ENCODE measurements at regions not wholly inside any gene's neighbourhood (a gene's known extent, or its start where the extent isn't known, plus 50 kb on each side); places are given as distances from the start of the nearest gene placed in this dataset.
A peak's percentile ranks its signal among the peaks of the same experiment; 100 is the strongest.

GRCh38 chr12:77308056-77308455 lies 242.7 kb upstream of the E2F7 start:
- no peak for DNase-seq (ENCODE audit: low read depth in 2 of 2)

GRCh38 chr12:77300811-77301210 lies 235.4 kb upstream of the E2F7 start:
- TF ChIP-seq CTCF (IDR thresholded peaks at IDR 0.05; ENCODE audit: low read depth, low read length), result no peak
- H3K4me3 ChIP-seq (replicated peaks in 1 of 2; ENCODE audit: low read depth in 2 of 2, low read length in 2 of 2), result no peak overlapping the region
- DNase-seq (ENCODE audit: low read depth in 2 of 2), result no peak

More at GRCh38 chr12:77308056-77308455, 242.7 kb upstream of the E2F7 start:
- TF ChIP-seq CTCF (IDR thresholded peaks at IDR 0.05; ENCODE audit: low read depth, low read length), result no peak
- H3K4me3 ChIP-seq (replicated peaks in 1 of 2; ENCODE audit: low read depth in 2 of 2, low read length in 2 of 2), result no peak overlapping the region

GRCh38 chr12:77299910-77300669 lies 234.7 kb upstream of the E2F7 start:
- peak; percentile 54 to 80 for DNase-seq (ENCODE audit: low read depth in 2 of 2)
- no peak overlapping the region for H3K4me3 ChIP-seq (replicated peaks in 1 of 2; ENCODE audit: low read depth in 2 of 2, low read length in 2 of 2)
- no peak for TF ChIP-seq CTCF (IDR thresholded peaks at IDR 0.05; ENCODE audit: low read depth, low read length)

- peak in 1 of 2 donors; percentile 11 for DNase-seq (ENCODE audit: low read depth in 2 of 2)
- no peak overlapping the region for H3K4me3 ChIP-seq (replicated peaks in 1 of 2; ENCODE audit: low read depth in 2 of 2, low read length in 2 of 2)
- TF ChIP-seq CTCF (IDR thresholded peaks at IDR 0.05; ENCODE audit: low read depth, low read length), result no peak
Observed at GRCh38 chr12:77299001-77299400, 233.6 kb upstream of the E2F7 start.

GRCh38 chr12:77294016-77294415 lies 228.6 kb upstream of the E2F7 start:
- peak in 1 of 2 donors; percentile 50 for DNase-seq (ENCODE audit: low read depth in 2 of 2)
- no peak for TF ChIP-seq CTCF (IDR thresholded peaks at IDR 0.05; ENCODE audit: low read depth, low read length)
- H3K4me3 ChIP-seq (replicated peaks in 1 of 2; ENCODE audit: low read depth in 2 of 2, low read length in 2 of 2), result no peak overlapping the region

- no peak for DNase-seq (ENCODE audit: low read depth in 2 of 2)
- H3K4me3 ChIP-seq (replicated peaks in 1 of 2; ENCODE audit: low read depth in 2 of 2, low read length in 2 of 2), result no peak overlapping the region
- TF ChIP-seq CTCF (IDR thresholded peaks at IDR 0.05; ENCODE audit: low read depth, low read length), result no peak
Observed at GRCh38 chr12:77274926-77275325, 209.6 kb upstream of the E2F7 start.

- H3K4me3 ChIP-seq (replicated peaks in 1 of 2; ENCODE audit: low read depth in 2 of 2, low read length in 2 of 2), result no peak overlapping the region
- TF ChIP-seq CTCF (IDR thresholded peaks at IDR 0.05; ENCODE audit: low read depth, low read length), result no peak
- no peak for DNase-seq (ENCODE audit: low read depth in 2 of 2)
Observed at GRCh38 chr12:77273898-77274297, 208.5 kb upstream of the E2F7 start.
